SK-N-SH (cell line): ENCODE measurements at regions not wholly inside any gene's neighbourhood (a gene's known extent, or its start where the extent isn't known, plus 50 kb on each side); places are given as distances from the start of the nearest gene placed in this dataset.

Experiments
- CTCF ChIA-PET: fragments of 300-600, 350-600 bp; formaldehyde crosslinking; extraction: SDS; loops from one replicate; lab custom pipeline; 2021; lab: Yijun Ruan, JAX
- POLR2A ChIA-PET: fragments of 350-600 bp; sonication (Branson Sonifier 250); formaldehyde crosslinking; extraction: SDS; loops from one replicate; lab custom pipeline; 2020; ENCODE audit warnings: antibody characterized with exemption, inconsistent platforms; lab: Yijun Ruan, JAX
- DNase-seq: peaks from one replicate; pipeline ENCODE4 v3.0.0; 2012
- H2AFZ ChIP-seq: fragments of 200-600 bp; sonication (generic); 2 replicates; pipeline ENCODE4 v1.8.1; 2016; ENCODE audit warnings: antibody characterized with exemption, mild to moderate bottlenecking, low read depth
- H3F3A ChIP-seq: fragments of 200-600 bp; sonication (generic); replicated peaks from 2 replicates; pipeline ENCODE3; 2016; ENCODE audit warnings: antibody characterized with exemption, mild to moderate bottlenecking; ENCODE audit not compliant: insufficient read depth
- H3K27ac ChIP-seq, 2 experiments: fragments of 200-500 bp in 1 of 2; fragments of 200-600 bp in 1 of 2; sonication (Bioruptor generic) in 1 of 2; sonication (generic), shearing (Covaris generic) in 1 of 2; 2 replicates each; pipeline versions ENCODE4 v1.5.1 to v1.6.1; 2014 to 2016; ENCODE audit warnings: low read depth in 2 of 2, inconsistent platforms in 1 of 2, low read length in 1 of 2, mild to moderate bottlenecking in 1 of 2, mixed read lengths in 1 of 2
- H3K27me3 ChIP-seq: fragments of 200-600 bp; sonication (generic), shearing (Covaris generic); 2 replicates; pipeline ENCODE4 v1.6.1; 2016; ENCODE audit warnings: mixed run types; ENCODE audit not compliant: insufficient read depth
- H3K36me3 ChIP-seq, 2 experiments: fragments of 200-500 bp in 1 of 2; fragments of 200-600 bp in 1 of 2; sonication (Bioruptor generic) in 1 of 2; sonication (generic) in 1 of 2; replicated peaks in 1 of 2; 2 replicates each; pipeline versions ENCODE3 to v1.5.1; 2014 to 2016; ENCODE audit warnings: low read length in 1 of 2, mild to moderate bottlenecking in 1 of 2; ENCODE audit not compliant: insufficient read depth in 2 of 2, control insufficient read depth in 1 of 2
- H3K4me1 ChIP-seq, 2 experiments: fragments of 200-500 bp in 1 of 2; fragments of 200-600 bp in 1 of 2; sonication (Bioruptor generic) in 1 of 2; sonication (generic), shearing (Covaris generic) in 1 of 2; 2 replicates each; pipeline versions ENCODE4 v1.5.1 to v1.6.1; 2014 to 2016; ENCODE audit warnings: low read depth in 1 of 2, low read length in 1 of 2, mixed run types in 1 of 2; ENCODE audit not compliant: insufficient read depth in 2 of 2, control insufficient read depth in 1 of 2
- H3K4me2 ChIP-seq: fragments of 200-600 bp; sonication (generic), shearing (Covaris generic); 2 replicates; pipeline ENCODE4 v1.6.1; 2017; ENCODE audit warnings: mixed run types
- H3K4me3 ChIP-seq, 2 experiments: fragments of 200-500 bp in 1 of 2; fragments of 200-600 bp in 1 of 2; sonication (Bioruptor generic) in 1 of 2; sonication (generic), shearing (Covaris generic) in 1 of 2; 2 replicates each; pipeline versions ENCODE4 v1.5.1 to v1.8.1; 2014 to 2016; ENCODE audit warnings: low read depth in 2 of 2, inconsistent platforms in 1 of 2, low read length in 1 of 2, mild to moderate bottlenecking in 1 of 2, mixed read lengths in 1 of 2, moderate library complexity in 1 of 2
- H3K79me2 ChIP-seq: fragments of 200-600 bp; sonication (generic); 2 replicates; pipeline ENCODE4 v1.8.1; 2017; ENCODE audit warnings: mild to moderate bottlenecking; ENCODE audit not compliant: insufficient read depth
- H3K9ac ChIP-seq: fragments of 200-600 bp; sonication (generic); 2 replicates; pipeline ENCODE4 v1.6.1; 2017; ENCODE audit warnings: mixed run types
- H3K9me2 ChIP-seq: fragments of 200-600 bp; sonication (generic); 2 replicates; pipeline ENCODE4 v1.6.1; 2017; ENCODE audit warnings: mixed run types
- H3K9me3 ChIP-seq: fragments of 200-600 bp; sonication (generic); 2 replicates; pipeline ENCODE4 v1.6.1; 2017; ENCODE audit warnings: mixed run types, mild to moderate bottlenecking, moderate library complexity
- H4K20me1 ChIP-seq: fragments of 200-600 bp; sonication (generic); 2 replicates; pipeline ENCODE4 v1.6.1; 2017; ENCODE audit warnings: mild to moderate bottlenecking, mixed run types; ENCODE audit not compliant: insufficient read depth
- CHD2 ChIP-seq: fragments of 150-350 bp; IDR thresholded peaks from 2 replicates; pipeline ENCODE4 v1.6.1; 2018; ENCODE audit warnings: low read length; ENCODE audit not compliant: partially characterized antibody
- ELF1 ChIP-seq: IDR thresholded peaks from 2 replicates; pipeline ENCODE4 v1.4.0; 2012
- EP300 ChIP-seq, 2 experiments: IDR thresholded peaks; 2 replicates each; pipeline versions ENCODE4 v1.4.0 to v1.6.1; 2012; ENCODE audit warnings: borderline replicate concordance in 1 of 2, low read depth in 1 of 2, low read length in 1 of 2
- EZH2phosphoT487 ChIP-seq: fragments of 200-600 bp; sonication (generic); IDR thresholded peaks from 2 replicates; pipeline ENCODE4 v1.6.1; 2017; ENCODE audit warnings: low read depth, mixed run types, mild to moderate bottlenecking, antibody characterized with exemption, moderate library complexity, borderline replicate concordance
- FOSL2 ChIP-seq: IDR thresholded peaks from 2 replicates; pipeline ENCODE4 v1.4.0; 2012; ENCODE audit warnings: low read depth, mild to moderate bottlenecking, moderate library complexity, borderline replicate concordance
- FOXJ3 ChIP-seq: sonication (generic); formaldehyde crosslinking; IDR thresholded peaks from 2 replicates; pipeline ENCODE4 v1.5.1; 2020; ENCODE audit warnings: mild to moderate bottlenecking, missing genetic modification reagents
- GATA2 ChIP-seq: sonication (generic); formaldehyde crosslinking; IDR thresholded peaks from 2 replicates; pipeline ENCODE4 v1.5.0; 2020; ENCODE audit warnings: mild to moderate bottlenecking, missing genetic modification reagents
- JUND ChIP-seq: IDR thresholded peaks from 2 replicates; pipeline ENCODE4 v1.4.0; 2012
- MEF2A ChIP-seq: IDR thresholded peaks from 2 replicates; pipeline ENCODE4 v1.4.0; 2012; ENCODE audit warnings: low read depth, borderline replicate concordance
- NFIC ChIP-seq: IDR thresholded peaks from 2 replicates; pipeline ENCODE4 v1.4.0; 2012; ENCODE audit warnings: borderline replicate concordance
- RAD21 ChIP-seq: IDR thresholded peaks from 2 replicates; pipeline ENCODE4 v1.6.1; 2012; ENCODE audit warnings: mild to moderate bottlenecking, low read length
- RFX5 ChIP-seq: IDR thresholded peaks from 2 replicates; pipeline ENCODE4 v1.6.1; 2012; ENCODE audit warnings: mild to moderate bottlenecking, improper control_type of control experiment, low read length
- RXRA ChIP-seq: IDR thresholded peaks from 2 replicates; pipeline ENCODE4 v1.4.0; 2012; ENCODE audit warnings: low read depth, mild to moderate bottlenecking, borderline replicate concordance
- SMC3 ChIP-seq: IDR thresholded peaks from 2 replicates; pipeline ENCODE4 v1.6.1; 2012; ENCODE audit warnings: low read depth, low read length, improper control_type of control experiment
- TAF1 ChIP-seq: IDR thresholded peaks from 2 replicates; pipeline ENCODE4 v1.6.1; 2012; ENCODE audit warnings: low read depth, mild to moderate bottlenecking, low read length, moderate library complexity, borderline replicate concordance
- TCF12 ChIP-seq: IDR thresholded peaks from 2 replicates; pipeline ENCODE4 v1.4.0; 2012
- TEAD4 ChIP-seq: IDR thresholded peaks from 2 replicates; pipeline ENCODE4 v1.4.0; 2012; ENCODE audit warnings: mild to moderate bottlenecking, borderline replicate concordance; ENCODE audit not compliant: insufficient read depth
- WGBS: methylation state at CpG from one replicate; pipeline ENCODE4 v1.1.6; 2017; ENCODE audit warnings: low lambda C conversion rate; 5-methylcytosine and 5-hydroxymethylcytosine counted together
- TF ChIP-seq, protein P1 (sequence below): fragments of 150-350 bp; IDR thresholded peaks from 2 replicates; pipeline ENCODE4 v1.6.1; 2017; ENCODE audit warnings: antibody characterized with exemption, low read length, low read depth, borderline replicate concordance
- TF ChIP-seq, protein P2 (sequence below): IDR thresholded peaks from 2 replicates; pipeline ENCODE4 v1.4.0; 2012; ENCODE audit warnings: low read depth, borderline replicate concordance
- TF ChIP-seq, protein P3 (sequence below): IDR thresholded peaks from 2 replicates; pipeline ENCODE4; 2012
- TF ChIP-seq, protein P4 (sequence below): fragments of 200-600 bp; sonication (generic); IDR thresholded peaks from 2 replicates; pipeline ENCODE4 v1.6.1; 2017; ENCODE audit warnings: antibody characterized with exemption, mild to moderate bottlenecking, moderate library complexity

DNA sequence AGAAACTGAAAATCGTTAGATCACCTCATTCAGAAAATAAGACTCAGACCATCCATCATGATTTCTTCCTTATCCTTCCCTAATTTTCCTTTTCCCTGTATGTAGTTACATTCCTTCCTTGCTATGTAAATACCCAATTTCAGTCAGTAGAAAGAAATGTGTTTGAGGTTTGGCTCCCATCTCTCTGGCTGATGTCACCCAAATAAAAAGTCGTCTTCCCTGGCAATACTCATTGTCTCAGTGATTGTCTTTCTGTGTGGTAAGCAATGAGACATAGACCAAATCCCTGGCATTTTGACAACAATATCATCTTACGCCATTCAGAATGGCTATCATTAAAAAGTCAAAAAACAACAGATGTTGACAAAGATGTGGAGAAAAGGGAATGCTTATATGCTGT, 303.9 kb upstream of the EDIL3 start:
- no peak for DNase-seq
- peak overlapping the region; percentile 3; the same call in 1 of the 2 replicates for H3K4me2 ChIP-seq

More for the DNA sequence above, 303.9 kb upstream of the EDIL3 start:
- 6% methylated on average over 3 of the region's 3 CpGs for WGBS
- H3K4me3 ChIP-seq: no peak overlapping the region
- H4K20me1 ChIP-seq: no peaks in the 10 kb centered on the region
- ChIA-PET CTCF (no interaction called here), POLR2A (no interaction called here)
- H2AFZ ChIP-seq: no peak overlapping the region
- H3K27me3 ChIP-seq: no peaks in the 10 kb centered on the region
- H3F3A ChIP-seq: peaks cover 10% of the 10 kb centered on the region
- peak overlapping the region in 1 of 2 experiments; percentile 73; a peak in 2 of 4 replicates for H3K27ac ChIP-seq
- H3K9ac ChIP-seq: no peak overlapping the region
- H3K4me1 ChIP-seq: no peaks in the 10 kb centered on the region
- no peaks in the 10 kb centered on the region for H3K9me2 ChIP-seq
- no peaks in the 10 kb centered on the region for H3K9me3 ChIP-seq
- TF ChIP-seq MEF2A (peak; percentile 43; the same call in 1 of the 2 replicates), FOSL2 (peak; percentile 53; the same call in 1 of the 2 replicates), FOXJ3 (CRISPR knock-in tag) (no peak), SMC3 (no peak), ELF1 (no peak), CHD2 (no peak), GATA2 (no peak), EZH2phosphoT487 (no peak), RAD21 (no peak), RFX5 (no peak), TCF12 (peak; percentile 86), EP300 (IDR thresholded peaks at IDR 0.05; ENCODE audit: borderline replicate concordance in 1 of 2, low read depth in 1 of 2, low read length in 1 of 2) (peak in 1 of 2 experiments; percentile 62; a peak in 2 of 4 replicates), JUND (peak; percentile 69), TEAD4 (peak; percentile 47; the same call in 1 of the 2 replicates), TAF1 (no peak), RXRA (no peak), NFIC (peak; percentile 92)
- TF ChIP-seq, protein P1, sequence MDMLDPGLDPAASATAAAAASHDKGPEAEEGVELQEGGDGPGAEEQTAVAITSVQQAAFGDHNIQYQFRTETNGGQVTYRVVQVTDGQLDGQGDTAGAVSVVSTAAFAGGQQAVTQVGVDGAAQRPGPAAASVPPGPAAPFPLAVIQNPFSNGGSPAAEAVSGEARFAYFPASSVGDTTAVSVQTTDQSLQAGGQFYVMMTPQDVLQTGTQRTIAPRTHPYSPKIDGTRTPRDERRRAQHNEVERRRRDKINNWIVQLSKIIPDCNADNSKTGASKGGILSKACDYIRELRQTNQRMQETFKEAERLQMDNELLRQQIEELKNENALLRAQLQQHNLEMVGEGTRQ: no peak
- TF ChIP-seq, protein P2, sequence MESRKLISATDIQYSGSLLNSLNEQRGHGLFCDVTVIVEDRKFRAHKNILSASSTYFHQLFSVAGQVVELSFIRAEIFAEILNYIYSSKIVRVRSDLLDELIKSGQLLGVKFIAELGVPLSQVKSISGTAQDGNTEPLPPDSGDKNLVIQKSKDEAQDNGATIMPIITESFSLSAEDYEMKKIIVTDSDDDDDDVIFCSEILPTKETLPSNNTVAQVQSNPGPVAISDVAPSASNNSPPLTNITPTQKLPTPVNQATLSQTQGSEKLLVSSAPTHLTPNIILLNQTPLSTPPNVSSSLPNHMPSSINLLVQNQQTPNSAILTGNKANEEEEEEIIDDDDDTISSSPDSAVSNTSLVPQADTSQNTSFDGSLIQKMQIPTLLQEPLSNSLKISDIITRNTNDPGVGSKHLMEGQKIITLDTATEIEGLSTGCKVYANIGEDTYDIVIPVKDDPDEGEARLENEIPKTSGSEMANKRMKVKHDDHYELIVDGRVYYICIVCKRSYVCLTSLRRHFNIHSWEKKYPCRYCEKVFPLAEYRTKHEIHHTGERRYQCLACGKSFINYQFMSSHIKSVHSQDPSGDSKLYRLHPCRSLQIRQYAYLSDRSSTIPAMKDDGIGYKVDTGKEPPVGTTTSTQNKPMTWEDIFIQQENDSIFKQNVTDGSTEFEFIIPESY: peak; percentile 70; the same call in 1 of the 2 replicates
- TF ChIP-seq, protein P3, sequence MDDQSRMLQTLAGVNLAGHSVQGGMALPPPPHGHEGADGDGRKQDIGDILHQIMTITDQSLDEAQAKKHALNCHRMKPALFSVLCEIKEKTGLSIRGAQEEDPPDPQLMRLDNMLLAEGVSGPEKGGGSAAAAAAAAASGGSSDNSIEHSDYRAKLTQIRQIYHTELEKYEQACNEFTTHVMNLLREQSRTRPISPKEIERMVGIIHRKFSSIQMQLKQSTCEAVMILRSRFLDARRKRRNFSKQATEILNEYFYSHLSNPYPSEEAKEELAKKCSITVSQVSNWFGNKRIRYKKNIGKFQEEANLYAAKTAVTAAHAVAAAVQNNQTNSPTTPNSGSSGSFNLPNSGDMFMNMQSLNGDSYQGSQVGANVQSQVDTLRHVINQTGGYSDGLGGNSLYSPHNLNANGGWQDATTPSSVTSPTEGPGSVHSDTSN: peak; percentile 61; the same call in 1 of the 2 replicates
- TF ChIP-seq, protein P4, sequence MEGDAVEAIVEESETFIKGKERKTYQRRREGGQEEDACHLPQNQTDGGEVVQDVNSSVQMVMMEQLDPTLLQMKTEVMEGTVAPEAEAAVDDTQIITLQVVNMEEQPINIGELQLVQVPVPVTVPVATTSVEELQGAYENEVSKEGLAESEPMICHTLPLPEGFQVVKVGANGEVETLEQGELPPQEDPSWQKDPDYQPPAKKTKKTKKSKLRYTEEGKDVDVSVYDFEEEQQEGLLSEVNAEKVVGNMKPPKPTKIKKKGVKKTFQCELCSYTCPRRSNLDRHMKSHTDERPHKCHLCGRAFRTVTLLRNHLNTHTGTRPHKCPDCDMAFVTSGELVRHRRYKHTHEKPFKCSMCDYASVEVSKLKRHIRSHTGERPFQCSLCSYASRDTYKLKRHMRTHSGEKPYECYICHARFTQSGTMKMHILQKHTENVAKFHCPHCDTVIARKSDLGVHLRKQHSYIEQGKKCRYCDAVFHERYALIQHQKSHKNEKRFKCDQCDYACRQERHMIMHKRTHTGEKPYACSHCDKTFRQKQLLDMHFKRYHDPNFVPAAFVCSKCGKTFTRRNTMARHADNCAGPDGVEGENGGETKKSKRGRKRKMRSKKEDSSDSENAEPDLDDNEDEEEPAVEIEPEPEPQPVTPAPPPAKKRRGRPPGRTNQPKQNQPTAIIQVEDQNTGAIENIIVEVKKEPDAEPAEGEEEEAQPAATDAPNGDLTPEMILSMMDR: no peak
- H3K36me3 ChIP-seq: no peaks in the 10 kb centered on the region
- H3K79me2 ChIP-seq: no peaks in the 10 kb centered on the region
